ENCODE measurements at regions not wholly inside any gene's neighbourhood (a gene's known extent, or its start where the extent isn't known, plus 50 kb on each side); places are given as distances from the start of the nearest gene placed in this dataset.

DNA sequence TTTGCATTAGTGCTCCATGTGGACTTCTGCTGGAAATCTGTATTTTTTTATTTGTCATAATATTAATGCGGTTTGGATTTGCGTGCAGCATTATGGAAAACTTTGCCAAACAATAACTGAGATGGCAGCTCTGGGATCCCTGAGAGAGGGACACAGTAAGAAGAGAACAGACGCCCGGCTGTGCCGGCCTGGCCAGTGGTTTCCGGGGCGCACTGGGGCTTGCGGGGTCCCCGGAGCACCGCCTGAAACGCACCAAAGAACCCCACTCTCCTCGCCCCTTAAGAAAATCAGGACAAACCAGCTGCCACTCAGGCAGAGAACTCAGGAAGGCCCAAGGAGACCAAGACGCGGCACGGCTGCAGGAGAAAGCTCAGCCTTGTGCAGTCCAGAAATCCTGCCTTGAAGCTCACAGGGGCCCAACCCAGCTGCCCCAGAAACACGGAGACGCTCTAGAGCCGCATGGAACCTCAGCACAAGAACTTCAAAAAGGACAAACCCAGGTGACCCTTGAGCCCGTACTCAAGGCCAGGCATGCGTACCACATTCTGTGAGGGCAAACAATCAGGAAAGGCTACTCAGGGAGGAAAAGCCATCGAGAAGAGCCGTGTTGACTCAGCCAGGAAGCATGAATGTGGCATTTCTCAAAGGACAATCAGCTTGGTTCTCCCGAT lies 226.5 kb upstream of the CDYL start:
- TF ChIP-seq, protein P1, sequence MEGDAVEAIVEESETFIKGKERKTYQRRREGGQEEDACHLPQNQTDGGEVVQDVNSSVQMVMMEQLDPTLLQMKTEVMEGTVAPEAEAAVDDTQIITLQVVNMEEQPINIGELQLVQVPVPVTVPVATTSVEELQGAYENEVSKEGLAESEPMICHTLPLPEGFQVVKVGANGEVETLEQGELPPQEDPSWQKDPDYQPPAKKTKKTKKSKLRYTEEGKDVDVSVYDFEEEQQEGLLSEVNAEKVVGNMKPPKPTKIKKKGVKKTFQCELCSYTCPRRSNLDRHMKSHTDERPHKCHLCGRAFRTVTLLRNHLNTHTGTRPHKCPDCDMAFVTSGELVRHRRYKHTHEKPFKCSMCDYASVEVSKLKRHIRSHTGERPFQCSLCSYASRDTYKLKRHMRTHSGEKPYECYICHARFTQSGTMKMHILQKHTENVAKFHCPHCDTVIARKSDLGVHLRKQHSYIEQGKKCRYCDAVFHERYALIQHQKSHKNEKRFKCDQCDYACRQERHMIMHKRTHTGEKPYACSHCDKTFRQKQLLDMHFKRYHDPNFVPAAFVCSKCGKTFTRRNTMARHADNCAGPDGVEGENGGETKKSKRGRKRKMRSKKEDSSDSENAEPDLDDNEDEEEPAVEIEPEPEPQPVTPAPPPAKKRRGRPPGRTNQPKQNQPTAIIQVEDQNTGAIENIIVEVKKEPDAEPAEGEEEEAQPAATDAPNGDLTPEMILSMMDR (conservative IDR thresholded peaks at IDR 0.05), result no peak
- no peak for TF ChIP-seq ZFX (IDR thresholded peaks at IDR 0.05)
